Activated naive CD8-positive, alpha-beta T cell treated with anti-CD3 and anti-CD28 coated beads, Interleukin-2, amount 10 ng/mL, durations not matched to agents 7 days and 5 days (primary cell): ENCODE measurements at regions not wholly inside any gene's neighbourhood (a gene's known extent, or its start where the extent isn't known, plus 50 kb on each side); places are given as distances from the start of the nearest gene placed in this dataset.

Experiments used
- ATAC-seq: fragments of 150-1000 bp; cut with Tn5 transposase; one replicate; pipeline ENCODE4 v1.10.0; 2021; ENCODE audit warnings: low read depth, moderate library complexity
- POLR2A ChIA-PET: fragments of 350-600 bp; sonication (Branson Sonifier 250); formaldehyde crosslinking; loops from one replicate; lab custom pipeline; 2021; ENCODE audit warnings: antibody characterized with exemption; lab: Charles Lee
- DNase-seq: peaks from one replicate; pipeline ENCODE4 v3.0.0; 2021
- H3K27ac Mint-ChIP-seq: one replicate; pipeline ENCODE4 v1.8.0; 2022; ENCODE audit warnings: mild to moderate bottlenecking, mixed read lengths
- H3K27me3 Mint-ChIP-seq: one replicate; pipeline ENCODE4 v1.8.0; 2022; ENCODE audit warnings: mild to moderate bottlenecking, moderate library complexity, mixed read lengths
- H3K36me3 Mint-ChIP-seq: one replicate; pipeline ENCODE4 v1.8.0; 2021; ENCODE audit warnings: mild to moderate bottlenecking, mixed read lengths
- H3K4me1 Mint-ChIP-seq: one replicate; pipeline ENCODE4 v1.8.0; 2021; ENCODE audit warnings: mixed read lengths
- H3K4me3 Mint-ChIP-seq: one replicate; pipeline ENCODE4 v1.8.0; 2022; ENCODE audit warnings: mild to moderate bottlenecking, moderate library complexity, mixed read lengths
- H3K9me3 Mint-ChIP-seq: one replicate; pipeline ENCODE4 v1.8.0; 2021; ENCODE audit warnings: mixed read lengths

DNA sequence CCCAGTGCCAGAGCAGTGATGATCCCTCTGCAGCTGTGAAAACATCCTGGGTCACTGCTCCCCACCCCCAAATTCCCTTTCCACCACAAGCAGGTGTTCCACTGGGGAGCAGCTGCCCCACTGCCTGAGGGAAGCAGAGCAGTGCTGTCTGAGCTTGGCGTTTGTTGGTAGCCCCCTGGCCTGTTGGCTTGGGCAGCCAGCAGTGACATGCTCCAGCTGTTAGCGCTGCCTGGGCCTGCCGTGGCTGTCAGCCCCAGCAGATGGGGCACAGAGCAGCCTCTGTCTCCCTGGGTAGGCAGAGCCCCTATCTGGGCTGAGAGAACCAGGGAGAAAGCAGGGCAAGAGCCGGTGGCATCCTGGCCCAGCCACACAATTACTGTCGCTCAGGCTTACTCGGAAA is 247.7 kb downstream of the GLI2 start:
- Mint-ChIP-seq H3K4me3 (no peak overlapping the region), H3K27me3 (no peaks in the 10 kb centered on the region), H3K27ac (no peak overlapping the region), H3K9me3 (no peaks in the 10 kb centered on the region), H3K36me3 (no peaks in the 10 kb centered on the region), H3K4me1 (no peaks in the 10 kb centered on the region)
- DNase-seq (no peak), ATAC-seq (no peak)
- POLR2A ChIA-PET: no interaction called here

- H3K27ac Mint-ChIP-seq: no peak overlapping the region
- H3K4me3 Mint-ChIP-seq: no peak overlapping the region
- H3K27me3 Mint-ChIP-seq: no peaks in the 10 kb centered on the region
- no peaks in the 10 kb centered on the region for H3K36me3 Mint-ChIP-seq
- ATAC-seq: no peak
- no peaks in the 10 kb centered on the region for H3K4me1 Mint-ChIP-seq
- no peaks in the 10 kb centered on the region for H3K9me3 Mint-ChIP-seq
- POLR2A ChIA-PET: no interaction called here
- DNase-seq: no peak
These were observed 248.4 kb downstream of the GLI2 start for GRCh38 chr2:120984046-120984445.

DNA sequence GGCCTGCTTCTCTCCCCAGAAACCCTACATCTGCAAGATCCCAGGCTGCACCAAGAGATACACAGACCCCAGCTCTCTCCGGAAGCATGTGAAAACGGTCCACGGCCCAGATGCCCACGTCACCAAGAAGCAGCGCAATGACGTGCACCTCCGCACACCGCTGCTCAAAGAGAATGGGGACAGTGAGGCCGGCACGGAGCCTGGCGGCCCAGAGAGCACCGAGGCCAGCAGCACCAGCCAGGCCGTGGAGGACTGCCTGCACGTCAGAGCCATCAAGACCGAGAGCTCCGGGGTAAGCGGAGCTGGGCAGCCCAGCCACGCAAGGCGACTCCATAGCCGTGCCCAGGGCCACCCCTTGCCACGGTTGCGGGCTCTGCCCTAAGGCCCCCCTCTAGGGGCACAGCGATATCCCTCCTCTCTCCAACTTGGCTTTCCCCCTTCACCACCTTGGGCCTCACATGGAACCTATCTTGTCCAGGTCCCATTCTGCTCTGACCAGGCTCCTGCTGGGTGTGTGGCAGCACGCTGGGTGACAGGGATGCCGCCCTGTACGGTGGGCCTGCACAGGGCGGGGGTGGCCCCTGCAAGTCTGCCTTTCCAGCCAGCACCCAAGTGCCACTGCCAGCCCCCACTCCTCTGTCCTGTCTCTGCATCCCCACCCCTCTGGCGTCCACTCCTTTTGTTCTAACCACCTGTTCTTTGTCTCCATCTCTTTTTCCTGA is 248.9 kb downstream of the GLI2 start:
- Mint-ChIP-seq H3K27me3 (no peaks in the 10 kb centered on the region), H3K4me3 (no peak overlapping the region), H3K36me3 (no peaks in the 10 kb centered on the region), H3K9me3 (no peaks in the 10 kb centered on the region), H3K27ac (no peak overlapping the region), H3K4me1 (no peaks in the 10 kb centered on the region)
- POLR2A ChIA-PET: no interaction called here
- no peak for DNase-seq
- no peak for ATAC-seq

DNA sequence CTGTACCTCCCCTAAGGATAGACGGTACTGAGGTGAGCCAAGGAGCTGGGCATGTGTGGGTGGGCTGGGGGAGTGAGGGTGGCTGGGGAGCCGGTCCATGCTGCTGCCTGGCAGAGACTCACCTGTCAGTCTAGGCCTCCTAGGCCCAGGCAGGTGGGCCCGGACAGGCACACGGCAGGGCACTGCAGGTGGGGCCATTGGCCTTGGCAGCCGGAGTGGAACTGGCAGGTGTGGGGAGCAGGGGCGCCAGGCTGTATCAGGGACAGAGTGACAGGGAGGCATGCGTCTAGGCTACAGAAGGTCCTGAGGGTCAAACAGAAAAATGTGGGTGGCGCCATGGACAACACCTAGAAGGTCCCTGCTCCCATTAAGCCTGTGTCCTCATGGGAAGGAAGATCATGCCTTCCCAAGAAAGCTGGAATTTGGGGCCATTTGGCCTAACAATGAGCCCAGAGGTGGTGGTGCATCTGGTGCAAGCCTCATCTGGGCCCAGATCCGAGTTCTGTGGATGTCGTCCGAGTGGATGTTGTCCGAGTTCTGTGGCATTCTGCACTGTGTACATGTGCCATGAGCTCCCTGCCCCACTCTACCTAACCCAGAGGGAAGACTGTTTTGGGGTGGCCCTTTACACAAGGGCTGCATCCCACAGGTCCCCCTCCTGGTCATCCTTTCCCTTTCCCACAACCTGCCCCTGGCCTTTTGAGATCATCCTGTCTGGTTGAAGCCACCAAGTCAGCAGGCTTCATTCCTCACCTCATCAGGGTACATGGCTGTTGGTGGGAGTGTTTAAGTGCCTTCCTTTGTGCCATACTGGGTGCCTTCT is 249.7 kb downstream of the GLI2 start:
- POLR2A ChIA-PET: no interaction called here
- ATAC-seq: no peak
- Mint-ChIP-seq H3K4me3 (no peak overlapping the region), H3K36me3 (no peaks in the 10 kb centered on the region), H3K27me3 (no peaks in the 10 kb centered on the region), H3K9me3 (no peaks in the 10 kb centered on the region), H3K4me1 (no peaks in the 10 kb centered on the region), H3K27ac (no peak overlapping the region)
- no peak for DNase-seq

DNA sequence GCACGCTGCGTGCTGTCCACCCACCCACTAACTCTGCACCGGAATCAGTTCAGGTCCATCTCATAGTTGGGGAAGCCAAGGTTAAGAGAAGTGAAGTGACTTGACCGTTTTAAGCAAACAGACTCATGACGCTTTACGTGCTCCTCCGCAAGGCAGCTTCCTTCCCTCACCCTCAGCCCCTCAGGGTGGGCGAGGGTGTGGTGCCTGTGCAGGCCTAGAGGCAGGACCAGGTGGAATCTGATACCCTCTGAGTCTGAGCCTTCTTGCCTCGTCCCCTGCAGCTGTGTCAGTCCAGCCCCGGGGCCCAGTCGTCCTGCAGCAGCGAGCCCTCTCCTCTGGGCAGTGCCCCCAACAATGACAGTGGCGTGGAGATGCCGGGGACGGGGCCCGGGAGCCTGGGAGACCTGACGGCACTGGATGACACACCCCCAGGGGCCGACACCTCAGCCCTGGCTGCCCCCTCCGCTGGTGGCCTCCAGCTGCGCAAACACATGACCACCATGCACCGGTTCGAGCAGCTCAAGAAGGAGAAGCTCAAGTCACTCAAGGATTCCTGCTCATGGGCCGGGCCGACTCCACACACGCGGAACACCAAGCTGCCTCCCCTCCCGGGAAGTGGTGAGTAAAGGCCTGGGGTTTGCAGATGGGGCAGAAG is 250.5 kb downstream of the GLI2 start:
- ATAC-seq (no peak), DNase-seq (no peak)
- no peaks in the 10 kb centered on the region for H3K36me3 Mint-ChIP-seq
- no peaks in the 10 kb centered on the region for H3K27me3 Mint-ChIP-seq
- H3K27ac Mint-ChIP-seq: no peak overlapping the region
- H3K4me1 Mint-ChIP-seq: no peaks in the 10 kb centered on the region
- H3K9me3 Mint-ChIP-seq: no peaks in the 10 kb centered on the region
- H3K4me3 Mint-ChIP-seq: no peak overlapping the region
- POLR2A ChIA-PET: no interaction called here

DNA sequence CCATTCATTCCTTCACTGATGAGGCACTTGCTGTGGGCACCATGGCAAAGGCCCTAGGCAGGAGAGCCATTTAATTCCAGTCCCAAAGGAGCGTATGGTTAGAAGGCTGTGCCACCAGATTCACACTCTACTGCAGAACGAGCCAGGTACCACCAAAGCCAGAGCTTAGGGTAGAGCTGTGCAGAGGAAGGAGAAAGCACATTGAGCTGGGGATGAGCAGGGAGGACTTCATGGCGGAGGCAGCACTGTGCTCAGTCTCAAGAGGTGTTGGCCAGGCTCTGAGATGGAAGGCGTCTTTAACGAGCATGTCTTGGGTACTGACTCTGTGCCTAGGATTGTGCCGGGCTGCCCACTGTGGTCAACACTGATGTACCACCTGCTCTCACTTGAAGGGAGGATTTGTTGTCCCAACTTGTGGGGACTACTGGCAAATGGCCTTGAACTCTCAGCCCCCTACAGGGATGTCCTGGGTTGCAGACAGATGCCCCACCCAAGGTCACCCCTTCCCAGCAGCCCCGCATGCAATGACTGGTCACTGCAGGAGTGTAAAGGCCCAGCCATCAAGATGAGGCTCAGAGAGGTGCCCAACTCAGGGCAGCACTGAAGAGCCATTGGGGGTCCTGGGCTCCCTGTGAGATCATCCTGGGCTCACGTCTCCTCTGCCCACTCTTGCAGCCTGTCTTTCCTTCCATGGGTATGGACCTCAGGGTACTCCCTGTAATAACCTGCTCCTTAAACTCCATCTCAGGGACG is 251.4 kb downstream of the GLI2 start:
- POLR2A ChIA-PET: no interaction called here
- H3K27me3 Mint-ChIP-seq: no peaks in the 10 kb centered on the region
- no peaks in the 10 kb centered on the region for H3K36me3 Mint-ChIP-seq
- no peak for ATAC-seq
- no peak overlapping the region for H3K4me3 Mint-ChIP-seq
- DNase-seq: no peak
- H3K9me3 Mint-ChIP-seq: no peaks in the 10 kb centered on the region
- H3K27ac Mint-ChIP-seq: no peak overlapping the region
- H3K4me1 Mint-ChIP-seq: no peaks in the 10 kb centered on the region

DNA sequence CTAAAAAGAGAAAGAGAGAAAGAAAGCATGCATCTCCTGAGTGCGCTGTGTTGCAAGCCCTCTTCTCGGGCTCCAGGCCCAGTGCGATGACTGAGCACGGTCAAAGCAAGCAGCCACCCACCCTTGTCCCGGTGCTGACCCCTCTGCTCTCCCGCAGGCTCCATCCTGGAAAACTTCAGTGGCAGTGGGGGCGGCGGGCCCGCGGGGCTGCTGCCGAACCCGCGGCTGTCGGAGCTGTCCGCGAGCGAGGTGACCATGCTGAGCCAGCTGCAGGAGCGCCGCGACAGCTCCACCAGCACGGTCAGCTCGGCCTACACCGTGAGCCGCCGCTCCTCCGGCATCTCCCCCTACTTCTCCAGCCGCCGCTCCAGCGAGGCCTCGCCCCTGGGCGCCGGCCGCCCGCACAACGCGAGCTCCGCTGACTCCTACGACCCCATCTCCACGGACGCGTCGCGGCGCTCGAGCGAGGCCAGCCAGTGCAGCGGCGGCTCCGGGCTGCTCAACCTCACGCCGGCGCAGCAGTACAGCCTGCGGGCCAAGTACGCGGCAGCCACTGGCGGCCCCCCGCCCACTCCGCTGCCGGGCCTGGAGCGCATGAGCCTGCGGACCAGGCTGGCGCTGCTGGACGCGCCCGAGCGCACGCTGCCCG is 252.5 kb downstream of the GLI2 start:
- no peaks in the 10 kb centered on the region for H3K4me1 Mint-ChIP-seq
- POLR2A ChIA-PET: no interaction called here
- no peak overlapping the region for H3K27ac Mint-ChIP-seq
- no peaks in the 10 kb centered on the region for H3K27me3 Mint-ChIP-seq
- no peaks in the 10 kb centered on the region for H3K9me3 Mint-ChIP-seq
- ATAC-seq (no peak), DNase-seq (no peak)
- no peaks in the 10 kb centered on the region for H3K36me3 Mint-ChIP-seq
- no peak overlapping the region for H3K4me3 Mint-ChIP-seq

GRCh38 chr2:120988700-120989511 is 253.2 kb downstream of the GLI2 start:
- H3K9me3 Mint-ChIP-seq: no peaks in the 10 kb centered on the region

DNA sequence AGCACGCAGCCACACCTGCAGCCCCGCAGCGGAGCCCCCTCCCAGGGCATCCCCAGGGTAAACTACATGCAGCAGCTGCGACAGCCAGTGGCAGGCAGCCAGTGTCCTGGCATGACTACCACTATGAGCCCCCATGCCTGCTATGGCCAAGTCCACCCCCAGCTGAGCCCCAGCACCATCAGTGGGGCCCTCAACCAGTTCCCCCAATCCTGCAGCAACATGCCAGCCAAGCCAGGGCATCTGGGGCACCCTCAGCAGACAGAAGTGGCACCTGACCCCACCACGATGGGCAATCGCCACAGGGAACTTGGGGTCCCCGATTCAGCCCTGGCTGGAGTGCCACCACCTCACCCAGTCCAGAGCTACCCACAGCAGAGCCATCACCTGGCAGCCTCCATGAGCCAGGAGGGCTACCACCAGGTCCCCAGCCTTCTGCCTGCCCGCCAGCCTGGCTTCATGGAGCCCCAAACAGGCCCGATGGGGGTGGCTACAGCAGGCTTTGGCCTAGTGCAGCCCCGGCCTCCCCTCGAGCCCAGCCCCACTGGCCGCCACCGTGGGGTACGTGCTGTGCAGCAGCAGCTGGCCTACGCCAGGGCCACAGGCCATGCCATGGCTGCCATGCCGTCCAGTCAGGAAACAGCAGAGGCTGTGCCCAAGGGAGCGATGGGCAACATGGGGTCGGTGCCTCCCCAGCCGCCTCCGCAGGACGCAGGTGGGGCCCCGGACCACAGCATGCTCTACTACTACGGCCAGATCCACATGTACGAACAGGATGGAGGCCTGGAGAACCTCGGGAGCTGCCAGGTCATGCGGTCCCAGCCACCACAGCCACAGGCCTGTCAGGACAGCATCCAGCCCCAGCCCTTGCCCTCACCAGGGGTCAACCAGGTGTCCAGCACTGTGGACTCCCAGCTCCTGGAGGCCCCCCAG is 254.1 kb downstream of the GLI2 start:
- Mint-ChIP-seq H3K9me3 (no peaks in the 10 kb centered on the region), H3K27ac (no peak overlapping the region), H3K36me3 (no peaks in the 10 kb centered on the region), H3K27me3 (no peaks in the 10 kb centered on the region), H3K4me1 (no peaks in the 10 kb centered on the region), H3K4me3 (no peak overlapping the region)
- no peak for ATAC-seq
- POLR2A ChIA-PET: no interaction called here
- DNase-seq: no peak

More at GRCh38 chr2:120988700-120989511, 253.2 kb downstream of the GLI2 start:
- H3K4me3 Mint-ChIP-seq: no peak overlapping the region
- no peaks in the 10 kb centered on the region for H3K36me3 Mint-ChIP-seq
- ATAC-seq: no peak
- no peaks in the 10 kb centered on the region for H3K27me3 Mint-ChIP-seq
- H3K4me1 Mint-ChIP-seq: no peaks in the 10 kb centered on the region
- no peak for DNase-seq
- no peak overlapping the region for H3K27ac Mint-ChIP-seq
- POLR2A ChIA-PET: no interaction called here

GRCh38 chr2:120990451-120990871 is 254.8 kb downstream of the GLI2 start:
- Mint-ChIP-seq H3K36me3 (no peaks in the 10 kb centered on the region), H3K27me3 (no peaks in the 10 kb centered on the region), H3K9me3 (no peaks in the 10 kb centered on the region), H3K4me3 (no peak overlapping the region), H3K27ac (no peak overlapping the region), H3K4me1 (no peaks in the 10 kb centered on the region)
- ATAC-seq (no peak), DNase-seq (no peak)
- POLR2A ChIA-PET: no interaction called here

- POLR2A ChIA-PET: no interaction called here
- Mint-ChIP-seq H3K4me1 (no peaks in the 10 kb centered on the region), H3K4me3 (no peak overlapping the region), H3K9me3 (no peaks in the 10 kb centered on the region), H3K27me3 (no peaks in the 10 kb centered on the region), H3K36me3 (no peaks in the 10 kb centered on the region), H3K27ac (no peak overlapping the region)
- ATAC-seq: no peak
- DNase-seq: no peak
These were observed 255.8 kb downstream of the GLI2 start for GRCh38 chr2:120991441-120991840.
